ENCODE measurements at regions not wholly inside any gene's neighbourhood (a gene's known extent, or its start where the extent isn't known, plus 50 kb on each side); places are given as distances from the start of the nearest gene placed in this dataset.
A peak's percentile ranks its signal among the peaks of the same experiment; 100 is the strongest.
"Not testable (repeated sequence)": the region's sequence is repeated elsewhere in the genome, so short reads cannot be mapped to it uniquely, and the experiment has no call there.

GRCh38 chr5:6302684-6303083 lies 75.7 kb downstream of the MED10 start:
- Histone ChIP-seq H3K27ac (no peak overlapping the region), H3K9ac (no peak overlapping the region), H3K36me3 (no peaks in the 10 kb centered on the region), H4K20me1 (no peaks in the 10 kb centered on the region; a peak in 1 of 22 replicates), H3K27me3 (no peaks in the 10 kb centered on the region), H3K9me3 (replicated peaks in 1 of 11) (no peaks in the 10 kb centered on the region), H3K4me3 (no peak overlapping the region), H3K4me1 (no peaks in the 10 kb centered on the region), H3K4me2 (no peak overlapping the region)
- TF ChIP-seq Cebpa-rat (IDR thresholded peaks at IDR 0.05): no peak

GRCh38 chr5:6302075-6302474 lies 76.3 kb downstream of the MED10 start:
- no peak overlapping the region for H3K27ac ChIP-seq
- no peak overlapping the region for H3K4me2 ChIP-seq
- H3K9me3 ChIP-seq (replicated peaks in 1 of 11): no peaks in the 10 kb centered on the region
- H3K27me3 ChIP-seq: no peaks in the 10 kb centered on the region
- H3K9ac ChIP-seq: no peak overlapping the region
- H3K36me3 ChIP-seq: no peaks in the 10 kb centered on the region
- H3K4me1 ChIP-seq: no peaks in the 10 kb centered on the region
- H3K4me3 ChIP-seq: no peak overlapping the region
- no peaks in the 10 kb centered on the region; a peak in 1 of 22 replicates for H4K20me1 ChIP-seq
- TF ChIP-seq Cebpa-rat (IDR thresholded peaks at IDR 0.05): no peak

DNA sequence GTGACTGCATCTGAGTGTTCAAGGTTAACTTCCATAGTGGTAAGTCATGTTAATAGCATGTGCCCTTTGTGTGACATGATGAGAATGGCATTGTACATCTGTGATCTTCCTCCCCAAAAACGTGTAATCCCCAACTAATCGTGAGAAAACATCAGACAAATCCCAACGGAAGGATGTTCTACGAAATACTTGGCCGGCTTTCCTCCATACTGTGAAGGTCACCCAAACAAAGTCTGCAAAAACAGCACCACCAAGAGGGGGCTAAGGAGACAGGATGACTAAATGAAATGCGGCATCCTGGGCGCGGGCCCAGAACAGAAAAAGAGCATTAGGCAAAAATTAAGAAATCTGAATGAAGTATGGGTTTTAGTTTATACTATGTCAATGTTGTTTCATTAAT lies 81.8 kb downstream of the MED10 start:
- no peaks in the 10 kb centered on the region for H3K4me1 ChIP-seq
- H3K27me3 ChIP-seq: no peaks in the 10 kb centered on the region
- no peak overlapping the region for H3K27ac ChIP-seq
- TF ChIP-seq Cebpa-rat (IDR thresholded peaks at IDR 0.05): no peak
- H3K4me3 ChIP-seq: no peak overlapping the region
- H4K20me1 ChIP-seq: no peaks in the 10 kb centered on the region
- no peak overlapping the region for H3K4me2 ChIP-seq
- no peak overlapping the region for H3K9ac ChIP-seq
- H3K36me3 ChIP-seq: no peaks in the 10 kb centered on the region
- peaks cover 0 to 9% (median 0%) of the 10 kb centered on the region in 11 experiments; a peak in 1 of 22 replicates for H3K9me3 ChIP-seq (replicated peaks in 1 of 11)

DNA sequence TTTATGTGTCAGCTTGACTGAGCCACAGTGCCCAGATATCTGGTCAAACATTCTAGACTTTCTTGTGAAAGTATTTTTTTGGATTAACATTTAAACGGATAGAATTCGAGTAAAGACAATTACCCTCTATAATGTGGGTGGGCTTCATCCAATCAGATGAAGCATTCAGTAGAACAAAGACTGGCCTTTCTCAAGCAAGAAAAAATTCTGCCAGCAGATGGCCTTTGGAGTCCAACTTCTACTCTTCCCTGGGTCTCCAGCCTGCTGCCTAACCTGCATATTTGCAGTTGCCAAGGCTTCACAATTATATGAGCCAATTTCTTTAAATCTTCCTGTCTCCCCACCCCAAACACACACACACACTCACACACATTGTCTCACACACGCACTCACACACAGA lies 86.4 kb downstream of the MED10 start:
- Histone ChIP-seq H3K4me1 (no peaks in the 10 kb centered on the region), H3K27ac (no peak overlapping the region), H3K27me3 (no peaks in the 10 kb centered on the region), H3K9ac (no peak overlapping the region), H3K9me3 (replicated peaks in 1 of 11) (peaks cover 0 to 9% (median 0%) of the 10 kb centered on the region in 11 experiments; a peak in 1 of 22 replicates), H3K4me2 (no peak overlapping the region), H4K20me1 (no peaks in the 10 kb centered on the region), H3K4me3 (no peak overlapping the region), H3K36me3 (no peaks in the 10 kb centered on the region)
- TF ChIP-seq Cebpa-rat (IDR thresholded peaks at IDR 0.05): no peak

- Histone ChIP-seq H3K4me3 (no peak overlapping the region), H4K20me1 (no peaks in the 10 kb centered on the region), H3K4me1 (no peaks in the 10 kb centered on the region), H3K27ac (no peak overlapping the region), H3K4me2 (no peak overlapping the region), H3K9ac (no peak overlapping the region), H3K27me3 (no peaks in the 10 kb centered on the region), H3K36me3 (no peaks in the 10 kb centered on the region), H3K9me3 (replicated peaks in 1 of 11) (peaks cover 0 to 6% (median 0%) of the 10 kb centered on the region in 11 experiments; a peak in 2 of 22 replicates)
- no peak for TF ChIP-seq Cebpa-rat (IDR thresholded peaks at IDR 0.05)
These were observed 89.1 kb downstream of the MED10 start for GRCh38 chr5:6289239-6289638.

- peaks cover 0 to 6% (median 0%) of the 10 kb centered on the region in 11 experiments; a peak in 2 of 22 replicates for H3K9me3 ChIP-seq (replicated peaks in 1 of 11)
- H4K20me1 ChIP-seq: no peaks in the 10 kb centered on the region
- no peak overlapping the region for H3K4me3 ChIP-seq
- no peak overlapping the region for H3K4me2 ChIP-seq
- no peaks in the 10 kb centered on the region for H3K36me3 ChIP-seq
- TF ChIP-seq Cebpa-rat (IDR thresholded peaks at IDR 0.05): no peak
- no peak overlapping the region for H3K9ac ChIP-seq
- no peaks in the 10 kb centered on the region for H3K4me1 ChIP-seq
- H3K27ac ChIP-seq: no peak overlapping the region
- no peaks in the 10 kb centered on the region for H3K27me3 ChIP-seq
These were observed 91.2 kb downstream of the MED10 start for GRCh38 chr5:6287176-6287575.

- Histone ChIP-seq H3K4me2 (no peak overlapping the region), H3K9ac (no peak overlapping the region), H3K27ac (no peak overlapping the region), H3K9me3 (replicated peaks in 1 of 11) (peaks cover 0 to 6% (median 0%) of the 10 kb centered on the region in 11 experiments; a peak in 2 of 22 replicates), H3K36me3 (no peaks in the 10 kb centered on the region), H3K4me3 (no peak overlapping the region), H3K27me3 (no peaks in the 10 kb centered on the region), H3K4me1 (peaks cover 0 to 6% (median 0%) of the 10 kb centered on the region in 10 experiments; a peak in 1 of 20 replicates), H4K20me1 (no peaks in the 10 kb centered on the region)
- no peak for TF ChIP-seq Cebpa-rat (IDR thresholded peaks at IDR 0.05)
These were observed 91.9 kb downstream of the MED10 start for GRCh38 chr5:6286404-6286803.

DNA sequence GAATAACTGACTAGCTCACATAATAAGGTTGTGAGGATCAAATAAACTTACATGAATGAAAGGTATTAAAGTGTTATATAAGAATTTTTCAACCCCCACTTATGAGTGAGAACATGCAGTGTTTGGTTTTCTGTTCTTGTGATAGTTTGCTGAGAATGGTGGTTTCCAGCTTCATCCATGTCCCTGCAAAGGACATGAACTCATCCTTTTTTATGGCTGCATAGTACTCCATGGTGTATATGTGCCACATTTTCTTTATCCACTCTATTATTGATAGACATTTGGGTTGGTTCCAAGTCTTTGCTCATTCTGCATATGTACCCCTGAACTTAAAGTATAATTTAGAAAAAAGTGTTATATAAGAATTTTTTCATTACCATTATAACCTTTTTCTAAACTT lies 93.9 kb downstream of the MED10 start:
- not testable (repeated sequence) for H3K27me3 ChIP-seq; H3K27ac ChIP-seq; H4K20me1 ChIP-seq; H3K9me3 ChIP-seq (replicated peaks in 1 of 11); H3K4me3 ChIP-seq; H3K36me3 ChIP-seq; H3K4me2 ChIP-seq; H3K9ac ChIP-seq; H3K4me1 ChIP-seq

DNA sequence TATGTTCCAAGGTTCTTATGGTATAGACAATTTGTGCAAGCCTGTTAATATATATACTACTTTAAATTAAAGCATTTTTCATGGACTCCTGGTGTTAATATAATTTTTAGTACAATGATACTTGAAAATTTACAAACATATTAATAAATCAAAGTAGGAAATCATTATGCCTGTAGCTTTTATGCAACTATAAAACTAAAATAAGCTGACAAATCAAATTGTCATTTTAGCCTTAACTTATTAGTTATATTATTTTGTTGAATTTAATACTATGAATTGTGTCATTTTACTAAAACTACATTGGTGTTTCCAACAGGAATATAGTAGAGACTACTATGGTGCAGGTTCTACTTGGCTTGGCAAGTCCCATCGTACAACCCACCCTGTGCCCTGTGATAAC lies 96.0 kb downstream of the MED10 start:
- TF ChIP-seq Cebpa-rat (IDR thresholded peaks at IDR 0.05): no peak
- H3K27me3 ChIP-seq: no peaks in the 10 kb centered on the region
- H3K27ac ChIP-seq: no peak overlapping the region

GRCh38 chr5:6281818-6282217 lies 96.5 kb downstream of the MED10 start:
- no peaks in the 10 kb centered on the region for H4K20me1 ChIP-seq
- no peak for TF ChIP-seq Cebpa-rat (IDR thresholded peaks at IDR 0.05)
- H3K4me2 ChIP-seq: peak overlapping the region in 2 of 11 experiments; percentile 12 to 19; a peak in 2 of 22 replicates
- H3K4me3 ChIP-seq: no peak overlapping the region
- no peak overlapping the region for H3K27ac ChIP-seq
- H3K9me3 ChIP-seq (replicated peaks in 1 of 11): peaks cover 0 to 6% (median 0%) of the 10 kb centered on the region in 11 experiments; a peak in 2 of 22 replicates
- H3K9ac ChIP-seq: no peak overlapping the region
- H3K27me3 ChIP-seq: no peaks in the 10 kb centered on the region
- H3K4me1 ChIP-seq: peaks cover 0 to 6% (median 0%) of the 10 kb centered on the region in 10 experiments; a peak in 1 of 20 replicates
- no peaks in the 10 kb centered on the region for H3K36me3 ChIP-seq

More for the DNA sequence above, 96.0 kb downstream of the MED10 start:
- Histone ChIP-seq H3K4me1 (peaks cover 0 to 6% (median 0%) of the 10 kb centered on the region in 10 experiments; a peak in 1 of 20 replicates), H3K36me3 (no peaks in the 10 kb centered on the region), H3K9ac (no peak overlapping the region), H3K4me3 (no peak overlapping the region), H3K9me3 (replicated peaks in 1 of 11) (peaks cover 0 to 6% (median 0%) of the 10 kb centered on the region in 11 experiments; a peak in 2 of 22 replicates), H4K20me1 (no peaks in the 10 kb centered on the region), H3K4me2 (no peak overlapping the region)

Data from BLaER1 treated with 17β-estradiol and CSF1 and Interleukin-3, amounts not matched to agents 10 nM and 100 nM (cell line).